Natural killer cell treated with Interleukin-12 subunit alpha and Interleukin-12 subunit beta and Interleukin-15 and Interleukin-18, amount 100 ng/mL, for 72 hours (primary cell): ENCODE measurements at regions not wholly inside any gene's neighbourhood (a gene's known extent, or its start where the extent isn't known, plus 50 kb on each side); places are given as distances from the start of the nearest gene placed in this dataset.

ENCODE experiments used
- ATAC-seq, 2 donors: fragments of 150-1000 bp; cut with Tn5 transposase in 1 of 2; sonication (Bioruptor Pico), chemical (Tn5 transposase) in 1 of 2; 2 replicates each; pipeline ENCODE4 v1.10.0; 2021
- DNase-seq: peaks from one replicate; pipeline ENCODE4 v3.0.0; 2022; ENCODE audit warnings: low spot score
- H3K27ac Mint-ChIP-seq, 2 donors: 1 replicate in 1 of 2; 2 replicates in 1 of 2; pipeline ENCODE4 v1.8.0; 2022; ENCODE audit warnings: mixed read lengths in 2 of 2, mild to moderate bottlenecking in 1 of 2, moderate library complexity in 1 of 2
- H3K27me3 Mint-ChIP-seq, 2 donors: 1 replicate in 1 of 2; 2 replicates in 1 of 2; pipeline ENCODE4 v1.8.0; 2022; ENCODE audit warnings: mixed read lengths in 2 of 2
- H3K36me3 Mint-ChIP-seq: one replicate; pipeline ENCODE4 v1.8.0; 2022; ENCODE audit warnings: mixed read lengths
- H3K4me1 Mint-ChIP-seq, 2 donors: 1 replicate in 1 of 2; 2 replicates in 1 of 2; pipeline ENCODE4 v1.8.0; 2022; ENCODE audit warnings: low read depth in 2 of 2, mixed read lengths in 2 of 2, mild to moderate bottlenecking in 1 of 2
- H3K4me3 Mint-ChIP-seq: one replicate; pipeline ENCODE4 v1.8.0; 2022; ENCODE audit warnings: mixed read lengths
- H3K9me3 Mint-ChIP-seq: 2 replicates; pipeline ENCODE4 v1.8.0; 2022; ENCODE audit warnings: mixed read lengths

DNA sequence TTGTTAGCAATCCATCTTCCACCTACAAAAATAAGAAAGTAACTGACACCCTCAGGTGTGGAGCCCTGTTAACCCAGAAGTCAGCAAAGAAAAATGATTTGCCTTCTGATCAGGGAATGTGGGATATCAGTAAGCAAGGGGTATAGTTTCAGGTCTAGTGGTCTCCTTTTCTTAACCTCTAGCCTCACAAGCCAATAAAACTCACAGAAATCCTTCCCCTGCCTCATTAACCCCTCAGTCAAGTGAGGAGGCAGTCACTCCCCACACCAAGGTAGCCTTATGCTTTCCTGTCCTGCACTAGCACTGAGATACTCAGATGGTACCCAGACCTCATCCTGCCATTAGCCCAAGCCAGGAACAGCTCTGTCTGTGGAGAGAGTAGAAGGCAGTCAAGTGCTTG, 103.4 kb upstream of the VASH1 start:
- Mint-ChIP-seq H3K27ac (no peak overlapping the region), H3K4me3 (no peak overlapping the region), H3K4me1 (no peaks in the 10 kb centered on the region), H3K27me3 (peaks cover 18 to 44% of the 10 kb centered on the region in 2 donors), H3K36me3 (no peaks in the 10 kb centered on the region), H3K9me3 (peaks cover 6% of the 10 kb centered on the region)
- DNase-seq (no peak), ATAC-seq (no peak)

DNA sequence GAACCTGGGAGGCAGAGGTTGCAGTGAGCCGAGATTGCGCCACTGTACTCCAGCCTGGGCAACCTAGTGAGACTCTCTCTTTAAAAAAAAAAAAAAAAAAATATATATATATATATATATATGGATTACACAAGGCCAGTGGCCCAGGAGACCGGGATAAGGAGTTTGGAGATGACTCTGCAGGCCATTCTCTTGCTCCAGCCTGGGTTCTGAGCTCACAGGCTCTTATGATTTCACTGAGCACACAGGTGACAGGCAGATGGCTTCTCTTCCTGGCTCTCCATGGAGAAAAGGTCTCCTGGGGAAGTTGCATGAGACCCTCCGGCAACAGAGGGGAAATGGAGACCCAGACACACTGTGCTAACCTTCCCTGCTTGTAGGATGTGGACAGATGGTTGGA, 98.7 kb upstream of the VASH1 start:
- no peaks in the 10 kb centered on the region for H3K36me3 Mint-ChIP-seq
- no peak for ATAC-seq
- no peak for DNase-seq
- H3K9me3 Mint-ChIP-seq: peaks cover 5% of the 10 kb centered on the region
- no peak overlapping the region for H3K4me3 Mint-ChIP-seq
- H3K27me3 Mint-ChIP-seq: peaks cover 16 to 26% of the 10 kb centered on the region in 2 donors
- no peak overlapping the region for H3K27ac Mint-ChIP-seq
- H3K4me1 Mint-ChIP-seq: no peaks in the 10 kb centered on the region

DNA sequence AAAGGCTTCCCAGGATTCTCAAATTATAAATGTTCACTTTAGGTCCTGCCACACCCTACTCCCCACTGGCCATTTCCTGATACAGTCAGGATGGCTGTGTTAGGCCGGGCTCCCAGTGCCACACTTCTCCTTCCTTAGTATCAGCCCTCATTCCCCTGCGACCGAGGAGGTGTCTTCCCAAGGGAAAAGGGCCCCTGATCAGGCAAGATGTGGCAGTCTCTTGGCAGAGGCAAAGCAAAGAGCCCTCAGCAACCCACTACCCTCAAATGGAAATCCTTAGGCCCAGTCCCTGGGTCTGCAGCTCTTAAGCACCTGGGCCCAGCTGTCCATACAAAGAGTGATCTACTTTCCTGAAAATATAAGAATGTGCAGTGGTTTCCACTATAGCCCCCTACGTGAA, 96.5 kb upstream of the VASH1 start:
- no peak overlapping the region for H3K27ac Mint-ChIP-seq
- H3K9me3 Mint-ChIP-seq: no peaks in the 10 kb centered on the region
- H3K27me3 Mint-ChIP-seq: peaks cover 12 to 20% of the 10 kb centered on the region in 2 donors

DNA sequence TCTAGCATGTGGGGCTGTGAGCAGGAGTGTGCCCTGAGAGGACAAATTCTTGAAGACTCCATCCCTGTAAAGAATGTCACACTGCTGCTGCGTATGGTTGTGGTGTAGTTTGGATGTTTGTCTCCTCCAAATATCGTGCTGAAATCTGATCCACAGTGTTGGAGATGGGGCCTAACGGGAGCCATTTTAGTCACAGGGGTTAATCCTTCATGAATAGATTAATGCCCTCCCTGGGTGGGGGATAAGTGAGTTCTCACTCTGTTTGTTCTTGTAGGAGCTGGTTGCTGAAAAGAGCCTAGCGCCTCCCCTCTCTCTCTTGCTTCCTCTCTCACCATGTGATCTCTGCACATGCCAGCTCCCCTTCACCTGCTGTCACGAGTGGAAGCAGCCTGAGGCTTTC, 94.5 kb upstream of the VASH1 start:
- H3K27me3 Mint-ChIP-seq: peaks cover 5 to 10% of the 10 kb centered on the region in 2 donors
- ATAC-seq (no peak), DNase-seq (no peak)
- no peaks in the 10 kb centered on the region for H3K9me3 Mint-ChIP-seq
- no peak overlapping the region for H3K27ac Mint-ChIP-seq
- H3K4me1 Mint-ChIP-seq: no peaks in the 10 kb centered on the region
- no peaks in the 10 kb centered on the region for H3K36me3 Mint-ChIP-seq
- no peak overlapping the region for H3K4me3 Mint-ChIP-seq

More for the DNA sequence above, 96.5 kb upstream of the VASH1 start:
- DNase-seq (no peak), ATAC-seq (no peak)
- no peaks in the 10 kb centered on the region for H3K4me1 Mint-ChIP-seq
- H3K36me3 Mint-ChIP-seq: no peaks in the 10 kb centered on the region
- H3K4me3 Mint-ChIP-seq: no peak overlapping the region

DNA sequence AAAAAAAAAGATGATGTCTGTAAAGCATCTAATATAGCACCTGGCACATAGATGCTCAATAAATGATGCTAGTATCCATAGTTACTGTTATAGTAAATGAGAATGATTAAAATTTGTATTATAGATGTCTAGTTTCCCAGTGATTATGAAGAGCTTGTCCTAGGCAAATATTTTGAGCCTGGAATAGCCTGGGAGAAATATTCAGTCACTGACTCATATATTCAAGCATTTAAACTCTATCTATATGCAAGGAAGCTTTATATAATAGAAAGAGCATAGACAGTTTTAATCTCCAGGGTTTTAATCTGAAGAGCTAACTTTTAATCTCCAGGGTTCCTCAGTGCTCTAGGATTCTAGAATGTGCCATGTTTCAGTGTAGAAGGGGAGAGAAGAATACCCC, 91.5 kb upstream of the VASH1 start:
- Mint-ChIP-seq H3K27ac (no peak overlapping the region), H3K4me1 (no peaks in the 10 kb centered on the region), H3K4me3 (no peak overlapping the region), H3K27me3 (peaks cover 11 to 19% of the 10 kb centered on the region in 2 donors), H3K36me3 (no peaks in the 10 kb centered on the region), H3K9me3 (no peaks in the 10 kb centered on the region)
- no peak for DNase-seq
- no peak for ATAC-seq

DNA sequence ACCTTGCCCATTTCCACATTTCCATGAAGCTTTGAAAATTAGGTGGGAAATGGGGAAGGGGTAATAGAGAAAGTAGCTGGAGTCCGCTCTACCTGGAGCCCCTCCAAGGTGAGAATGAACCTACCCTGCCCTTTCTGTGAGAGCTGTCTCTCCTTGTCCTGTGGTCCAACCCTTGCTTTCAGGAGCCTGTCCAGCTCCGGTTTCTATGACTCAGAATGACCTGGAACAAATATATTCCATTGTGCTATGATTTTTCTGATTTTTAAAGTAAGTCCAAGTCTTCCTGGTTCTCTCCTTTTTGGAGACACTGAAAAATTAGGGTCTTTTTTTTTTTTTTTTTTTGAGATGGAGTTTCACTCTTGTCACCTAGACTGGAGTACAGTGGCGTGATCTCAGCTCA, 89.1 kb upstream of the VASH1 start:
- DNase-seq (no peak), ATAC-seq (no peak)
- H3K4me3 Mint-ChIP-seq: no peak overlapping the region
- no peaks in the 10 kb centered on the region for H3K36me3 Mint-ChIP-seq
- no peak overlapping the region for H3K27ac Mint-ChIP-seq
- no peaks in the 10 kb centered on the region for H3K4me1 Mint-ChIP-seq
- H3K27me3 Mint-ChIP-seq: peaks cover 12 to 26% of the 10 kb centered on the region in 2 donors
- H3K9me3 Mint-ChIP-seq: no peaks in the 10 kb centered on the region

DNA sequence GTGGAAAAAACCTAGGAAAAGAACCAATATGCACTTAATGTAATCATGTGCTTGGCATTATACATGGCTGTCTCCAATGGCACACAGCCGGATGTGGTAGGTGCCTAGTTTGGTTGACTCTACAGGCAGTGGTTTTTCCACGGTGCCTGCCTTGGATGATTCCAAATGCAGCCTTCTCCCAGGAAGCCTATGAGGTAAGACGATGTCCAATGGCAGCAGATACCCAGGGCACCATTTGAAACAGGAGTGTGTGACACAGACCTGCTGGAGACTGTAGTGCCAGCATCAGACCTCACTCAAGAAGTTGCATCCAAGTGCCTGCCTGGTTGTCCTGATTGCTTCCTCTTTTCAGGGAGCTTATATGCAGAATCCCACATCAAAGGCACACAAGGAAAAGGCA, 88.0 kb upstream of the VASH1 start:
- H3K27me3 Mint-ChIP-seq: peaks cover 16 to 26% of the 10 kb centered on the region in 2 donors
- no peak for ATAC-seq
- DNase-seq: no peak
- no peaks in the 10 kb centered on the region for H3K36me3 Mint-ChIP-seq
- no peaks in the 10 kb centered on the region for H3K9me3 Mint-ChIP-seq
- H3K4me3 Mint-ChIP-seq: no peak overlapping the region
- H3K4me1 Mint-ChIP-seq: no peaks in the 10 kb centered on the region
- H3K27ac Mint-ChIP-seq: no peak overlapping the region

DNA sequence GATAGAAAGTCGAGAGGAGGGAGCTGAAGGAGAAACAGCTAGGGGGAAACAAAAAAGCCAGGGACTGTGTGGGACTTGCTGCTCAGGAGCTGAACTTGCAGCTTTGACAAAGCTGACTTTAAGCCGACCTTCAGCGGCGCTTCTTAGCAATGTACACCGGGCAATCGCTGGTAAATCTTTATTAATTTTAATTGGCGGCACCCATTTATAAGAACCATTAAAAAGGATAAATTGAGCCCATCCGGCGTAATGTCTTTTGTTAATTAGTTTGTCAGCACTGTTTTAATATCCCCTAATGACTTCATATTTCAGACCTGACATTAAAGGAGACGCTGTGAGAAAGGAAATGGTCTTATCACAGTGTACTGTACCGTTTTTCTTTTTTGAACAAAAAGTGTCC, 86.2 kb upstream of the VASH1 start:
- Mint-ChIP-seq H3K27ac (no peak overlapping the region), H3K36me3 (no peaks in the 10 kb centered on the region), H3K27me3 (peaks cover 16 to 22% of the 10 kb centered on the region in 2 donors), H3K9me3 (no peaks in the 10 kb centered on the region), H3K4me3 (no peak overlapping the region), H3K4me1 (no peaks in the 10 kb centered on the region)
- DNase-seq: no peak
- no peak for ATAC-seq

DNA sequence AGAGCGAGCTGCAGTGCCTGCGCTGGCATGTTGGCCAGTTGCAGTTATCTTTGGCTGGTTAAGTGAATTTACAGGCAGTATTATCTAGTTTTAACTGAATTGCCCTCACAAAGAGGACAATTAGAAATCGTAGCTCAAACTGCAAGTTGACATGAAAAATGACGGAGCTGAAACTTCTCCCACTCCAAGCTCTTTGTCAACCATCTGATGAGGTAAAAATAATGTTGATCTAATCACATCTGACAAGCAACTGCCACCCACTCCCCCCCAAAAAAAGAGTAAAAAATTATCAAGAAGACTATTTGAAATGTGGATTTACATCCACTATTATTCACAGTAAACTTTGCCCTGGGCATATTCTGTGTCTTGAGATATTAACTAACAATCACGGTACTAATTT, 84.7 kb upstream of the VASH1 start:
- Mint-ChIP-seq H3K27me3 (peaks cover 19 to 25% of the 10 kb centered on the region in 2 donors), H3K9me3 (peaks cover 4% of the 10 kb centered on the region), H3K27ac (no peak overlapping the region), H3K4me3 (no peak overlapping the region), H3K4me1 (no peaks in the 10 kb centered on the region), H3K36me3 (peaks cover 6% of the 10 kb centered on the region)
- ATAC-seq: no peak
- no peak for DNase-seq

DNA sequence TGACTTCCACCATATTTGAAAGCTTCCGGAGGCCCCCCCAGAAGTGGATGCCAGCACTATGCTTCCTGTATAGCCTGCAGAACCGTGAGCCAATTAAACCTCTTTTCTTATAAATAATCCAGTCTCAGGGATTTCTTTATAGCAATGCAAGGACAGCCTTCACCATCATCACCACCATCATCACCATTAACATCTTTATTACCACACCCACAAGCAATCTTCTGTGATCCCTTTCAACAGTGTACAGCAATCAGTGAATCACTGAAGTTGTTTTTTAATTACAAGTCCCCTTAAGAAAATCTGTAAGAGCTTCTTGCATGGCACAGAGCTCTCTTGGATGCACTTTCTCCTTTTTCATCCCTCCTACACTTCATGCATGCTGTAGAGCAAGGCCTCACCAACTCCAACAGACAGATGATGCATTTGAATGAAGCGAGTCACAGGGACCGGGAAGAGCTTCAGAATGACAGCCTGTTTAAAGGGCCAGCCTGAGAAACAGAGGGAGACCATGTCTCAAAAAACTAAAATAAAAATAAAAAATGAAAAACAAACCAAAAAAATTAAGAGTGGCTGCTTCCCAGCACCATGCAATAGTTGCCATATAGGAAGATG, 83.6 kb upstream of the VASH1 start:
- H3K4me1 Mint-ChIP-seq: no peaks in the 10 kb centered on the region
- H3K4me3 Mint-ChIP-seq: no peak overlapping the region
- peaks cover 11% of the 10 kb centered on the region for H3K36me3 Mint-ChIP-seq
- peaks cover 21 to 26% of the 10 kb centered on the region in 2 donors for H3K27me3 Mint-ChIP-seq
- ATAC-seq: no peak
- no peak overlapping the region for H3K27ac Mint-ChIP-seq
- peaks cover 5% of the 10 kb centered on the region for H3K9me3 Mint-ChIP-seq
- DNase-seq: no peak

DNA sequence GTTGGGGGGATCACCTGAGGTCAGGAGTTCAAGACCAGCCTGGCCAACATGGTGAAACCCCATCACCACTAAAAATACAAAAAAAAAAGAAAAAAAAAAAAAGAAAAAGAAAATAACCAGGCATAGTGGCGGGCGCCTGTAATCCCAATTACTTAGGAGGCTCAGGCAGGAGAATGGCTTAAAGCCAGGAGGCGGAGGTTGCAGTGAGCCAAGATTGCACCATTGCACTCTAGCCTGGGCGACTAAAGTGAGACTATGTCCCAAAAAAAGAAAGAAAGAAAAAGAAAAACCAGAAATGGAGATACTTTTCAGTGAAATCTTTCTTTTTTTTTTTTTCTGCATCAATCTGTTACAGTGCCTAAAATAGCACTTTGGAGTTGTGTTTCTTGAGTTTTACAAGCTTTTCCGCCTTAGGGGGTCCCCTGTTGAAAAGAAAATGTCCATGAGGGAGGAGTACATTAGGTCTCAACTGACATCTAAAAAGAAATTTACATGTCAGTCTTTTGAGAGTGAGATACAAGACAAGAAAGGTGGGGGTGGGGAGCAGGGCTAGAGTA, 82.9 kb upstream of the VASH1 start:
- Mint-ChIP-seq H3K27me3 (peaks cover 26 to 28% of the 10 kb centered on the region in 2 donors), H3K36me3 (peaks cover 17% of the 10 kb centered on the region), H3K4me3 (no peak overlapping the region), H3K4me1 (no peaks in the 10 kb centered on the region), H3K27ac (no peak overlapping the region), H3K9me3 (peaks cover 10% of the 10 kb centered on the region)
- ATAC-seq (no peak), DNase-seq (no peak)

DNA sequence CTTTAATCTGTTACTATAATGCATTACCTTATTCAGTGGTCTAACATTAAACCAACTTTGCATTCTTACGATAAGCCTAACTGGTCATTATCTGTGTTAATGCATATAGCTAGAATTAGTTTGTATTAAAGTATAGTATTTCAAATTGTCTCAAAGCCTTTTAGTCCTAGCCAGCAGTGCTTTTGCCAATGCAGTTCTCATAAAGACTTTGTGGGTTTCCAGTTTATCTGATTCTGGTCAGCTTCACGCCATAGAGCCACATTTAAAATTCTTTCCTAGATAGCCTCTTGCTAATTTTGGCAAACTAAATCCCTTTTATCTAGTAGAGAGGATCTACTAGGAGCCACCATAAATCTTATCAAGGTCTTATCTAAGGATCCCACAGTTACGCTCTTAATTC, 78.9 kb upstream of the VASH1 start:
- Mint-ChIP-seq H3K36me3 (peaks cover 17% of the 10 kb centered on the region), H3K4me1 (no peaks in the 10 kb centered on the region), H3K27me3 (peaks cover 28 to 31% of the 10 kb centered on the region in 2 donors), H3K4me3 (no peak overlapping the region), H3K9me3 (peaks cover 10% of the 10 kb centered on the region), H3K27ac (no peak overlapping the region)
- ATAC-seq: no peak
- no peak for DNase-seq

DNA sequence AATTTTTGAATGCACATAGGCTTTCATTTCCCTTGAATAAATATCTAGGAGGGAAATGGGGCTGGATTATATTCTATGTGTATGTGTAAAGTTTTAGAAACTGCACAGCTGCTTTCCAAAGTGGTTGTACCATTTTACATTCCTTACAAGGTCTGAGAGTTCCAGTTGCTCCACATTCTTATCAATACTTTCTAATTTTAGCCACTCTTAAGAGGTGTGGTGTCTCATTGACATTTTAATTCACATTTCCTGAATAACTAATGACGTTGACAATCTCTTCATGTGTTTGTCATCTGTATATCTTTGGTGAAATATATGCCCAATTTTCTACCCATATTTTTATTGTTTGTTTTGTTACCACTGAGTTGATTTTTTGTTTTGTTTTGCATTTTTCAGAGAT, 74.6 kb upstream of the VASH1 start:
- Mint-ChIP-seq H3K4me3 (no peak overlapping the region), H3K27me3 (peaks cover 31 to 45% of the 10 kb centered on the region in 2 donors), H3K9me3 (peaks cover 6% of the 10 kb centered on the region), H3K4me1 (no peaks in the 10 kb centered on the region), H3K36me3 (peaks cover 18% of the 10 kb centered on the region), H3K27ac (no peak overlapping the region)
- ATAC-seq (no peak), DNase-seq (no peak)

DNA sequence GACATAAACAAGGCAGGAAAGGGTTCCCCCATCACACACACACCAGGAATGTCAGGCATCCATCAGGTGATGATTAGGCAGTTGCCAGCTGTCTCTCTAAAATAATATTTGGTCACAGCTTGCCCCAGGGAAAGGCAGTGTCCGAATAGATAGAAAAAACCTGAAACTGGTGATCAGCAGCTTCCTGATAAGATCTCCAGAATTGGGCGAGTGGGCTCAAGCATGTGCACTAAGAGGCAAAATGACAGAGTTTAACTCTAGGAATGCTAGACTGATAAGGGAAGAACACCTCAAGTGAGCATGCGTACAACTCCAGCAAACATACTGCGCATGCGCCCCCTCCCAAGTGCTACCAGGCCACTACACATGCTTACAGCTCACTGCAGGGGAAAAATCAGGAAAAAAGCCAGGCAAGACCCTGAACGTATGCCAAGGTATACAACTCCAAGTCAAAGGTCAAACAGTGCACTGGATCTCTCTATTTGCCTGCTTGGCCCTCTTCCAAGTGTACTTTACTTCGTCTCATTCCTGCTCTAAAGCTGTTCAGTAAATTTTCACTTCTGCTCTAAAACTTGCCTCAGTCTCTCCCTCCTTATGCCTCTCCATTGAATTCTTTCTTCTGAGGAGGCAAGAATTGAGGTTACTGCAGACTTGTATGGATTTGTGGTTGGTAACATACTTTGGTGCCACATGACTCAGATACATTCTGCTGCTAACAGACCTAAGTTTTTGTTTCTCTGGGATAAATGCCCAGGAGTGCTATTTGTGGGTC, 73.5 kb upstream of the VASH1 start:
- DNase-seq (no peak), ATAC-seq (no peak)
- Mint-ChIP-seq H3K27ac (no peak overlapping the region), H3K9me3 (peaks cover 3% of the 10 kb centered on the region), H3K4me1 (no peaks in the 10 kb centered on the region), H3K4me3 (no peak overlapping the region), H3K27me3 (peaks cover 29 to 38% of the 10 kb centered on the region in 2 donors), H3K36me3 (peaks cover 12% of the 10 kb centered on the region)
